GM13976 (cell line): ENCODE measurements at regions not wholly inside any gene's neighbourhood (a gene's known extent, or its start where the extent isn't known, plus 50 kb on each side); places are given as distances from the start of the nearest gene placed in this dataset.

Source experiments
- DNase-seq: peaks from one replicate; pipeline ENCODE4 v3.0.0; 2012; ENCODE audit warnings: low spot score
- CTCF ChIP-seq: IDR thresholded peaks from 2 replicates; pipeline ENCODE4 v1.5.1; 2012; ENCODE audit warnings: borderline replicate concordance, mild to moderate bottlenecking; ENCODE audit not compliant: insufficient read depth; ENCODE audit errors: extremely low read depth, missing control alignments, control extremely low read depth
- in situ Hi-C: fragments of 300-500 bp; cut with MboI; formaldehyde crosslinking; loops from one replicate; pipeline ENCODE4 v1.12.0; 2022; ENCODE audit warnings: low sequenced_read_pairs, mixed read lengths, inconsistent platforms; ENCODE audit not compliant: unreplicated experiment

DNA sequence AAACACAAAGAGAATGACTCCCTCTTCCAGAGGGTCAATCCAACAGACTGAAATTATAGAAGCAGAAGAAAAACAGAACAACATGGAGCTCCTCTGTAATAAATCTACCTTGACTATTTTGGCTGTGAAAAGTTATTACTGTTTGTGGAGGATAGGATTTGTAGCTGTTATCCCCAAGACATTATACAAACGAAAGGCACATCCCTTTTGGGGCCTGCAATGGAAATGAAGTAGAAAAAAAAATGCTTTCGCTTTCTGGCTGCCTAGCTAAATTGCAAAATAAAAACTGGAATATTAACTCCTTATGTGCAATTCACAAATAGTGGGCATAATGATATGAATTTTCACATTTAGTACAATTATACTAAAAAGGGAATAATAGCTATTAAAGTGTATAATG lies 123.8 kb upstream of the CCDC179 start:
- no peak for TF ChIP-seq CTCF
- in situ Hi-C loops, result no loop called here
- no peak for DNase-seq

GRCh38 chr11:22989371-22989770 lies 129.1 kb upstream of the CCDC179 start:
- in situ Hi-C loops, result no loop called here
- no peak for TF ChIP-seq CTCF
- DNase-seq, result no peak

DNA sequence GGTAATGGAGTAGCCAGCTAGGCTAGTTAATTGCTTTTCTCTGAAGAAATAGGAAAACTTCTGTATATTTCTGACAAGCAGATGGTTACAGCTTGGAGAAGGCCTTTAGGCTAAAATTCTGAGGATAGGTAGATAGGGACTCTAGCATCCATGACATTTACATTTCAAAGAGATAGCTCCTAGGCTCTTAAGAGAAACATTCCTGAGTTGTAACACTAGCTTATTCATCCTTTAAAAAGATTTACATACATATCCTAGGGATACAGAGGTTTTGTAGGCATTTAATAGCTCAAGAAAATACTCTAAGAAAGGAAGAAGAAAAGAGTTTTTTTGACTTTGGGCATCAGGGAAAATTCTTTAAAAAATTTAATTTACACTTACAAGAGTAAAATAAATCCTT lies 130.9 kb upstream of the CCDC179 start:
- TF ChIP-seq CTCF, result no peak
- in situ Hi-C loops, result no loop called here
- no peak for DNase-seq

GRCh38 chr11:23006730-23007129 lies 146.5 kb upstream of the CCDC179 start:
- in situ Hi-C loops, result no loop called here
- no peak for DNase-seq
- TF ChIP-seq CTCF, result no peak

GRCh38 chr11:23010790-23011335 lies 150.6 kb upstream of the CCDC179 start:
- in situ Hi-C loops, result no loop called here
- no peak for TF ChIP-seq CTCF
- DNase-seq, result no peak

DNA sequence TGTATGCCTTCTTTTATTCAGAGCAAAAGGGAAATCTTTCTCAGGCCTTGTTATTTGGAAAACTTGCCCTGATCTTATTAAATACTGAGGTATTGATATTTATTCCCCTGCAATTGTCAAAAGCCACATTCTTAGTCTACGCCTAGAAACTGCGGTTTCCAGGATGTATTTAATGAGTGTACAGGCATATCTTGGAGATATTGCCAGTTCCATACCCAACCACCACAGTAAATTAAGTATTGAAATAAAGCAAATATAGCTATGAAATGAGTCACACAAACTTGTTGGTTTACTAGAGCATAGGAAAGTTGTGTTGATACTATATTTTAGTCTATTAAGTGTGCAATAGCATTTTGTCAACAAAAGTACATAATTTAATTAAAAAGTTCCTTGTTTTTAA lies 152.7 kb upstream of the CCDC179 start:
- no peak for TF ChIP-seq CTCF
- in situ Hi-C loops, result no loop called here
- no peak for DNase-seq

GRCh38 chr11:23013509-23013908 lies 153.2 kb upstream of the CCDC179 start:
- in situ Hi-C loops, result no loop called here
- TF ChIP-seq CTCF, result no peak
- DNase-seq, result no peak
